ENCODE measurements at regions not wholly inside any gene's neighbourhood (a gene's known extent, or its start where the extent isn't known, plus 50 kb on each side); places are given as distances from the start of the nearest gene placed in this dataset.

- H3K9me3 Mint-ChIP-seq, result peaks cover 0 to 4% of the 10 kb centered on the region in 2 donors
- no peak for ATAC-seq (replicated peaks in 1 of 2)
- no peak overlapping the region for H3K27ac Mint-ChIP-seq
- DNase-seq, result no peak
- H3K36me3 Mint-ChIP-seq (ENCODE audit: insufficient read depth in 2 of 2), result no peaks in the 10 kb centered on the region
- H3K4me3 Mint-ChIP-seq, result no peak overlapping the region
- no peaks in the 10 kb centered on the region for H3K4me1 Mint-ChIP-seq (ENCODE audit: low read depth)
- no peaks in the 10 kb centered on the region for H3K27me3 Mint-ChIP-seq (ENCODE audit: low read depth)
Measured at GRCh38 chr14:104315169-104315568, 176.8 kb downstream of the KIF26A start.

- Mint-ChIP-seq H3K9me3 (peaks cover 0 to 4% of the 10 kb centered on the region in 2 donors), H3K4me1 (ENCODE audit: low read depth) (no peaks in the 10 kb centered on the region), H3K4me3 (no peak overlapping the region), H3K27me3 (ENCODE audit: low read depth) (no peaks in the 10 kb centered on the region), H3K36me3 (ENCODE audit: insufficient read depth in 2 of 2) (no peaks in the 10 kb centered on the region), H3K27ac (no peak overlapping the region)
- ATAC-seq (replicated peaks in 1 of 2), result no peak
- no peak for DNase-seq
Measured at GRCh38 chr14:104315625-104316024, 177.2 kb downstream of the KIF26A start.

- no peaks in the 10 kb centered on the region for H3K4me1 Mint-ChIP-seq (ENCODE audit: low read depth)
- ATAC-seq (replicated peaks in 1 of 2), result no peak
- H3K36me3 Mint-ChIP-seq (ENCODE audit: insufficient read depth in 2 of 2), result no peaks in the 10 kb centered on the region
- no peak overlapping the region for H3K4me3 Mint-ChIP-seq
- H3K27ac Mint-ChIP-seq, result no peak overlapping the region
- DNase-seq, result no peak
- H3K9me3 Mint-ChIP-seq, result peaks cover 0 to 2% of the 10 kb centered on the region in 2 donors
- peaks cover 2% of the 10 kb centered on the region for H3K27me3 Mint-ChIP-seq (ENCODE audit: low read depth)
Measured at GRCh38 chr14:104316121-104316722, 177.8 kb downstream of the KIF26A start.

- DNase-seq (no peak), ATAC-seq (replicated peaks in 1 of 2) (no peak)
- H3K36me3 Mint-ChIP-seq (ENCODE audit: insufficient read depth in 2 of 2), result no peaks in the 10 kb centered on the region
- no peak overlapping the region for H3K4me3 Mint-ChIP-seq
- H3K4me1 Mint-ChIP-seq (ENCODE audit: low read depth), result no peaks in the 10 kb centered on the region
- peaks cover 4% of the 10 kb centered on the region for H3K27me3 Mint-ChIP-seq (ENCODE audit: low read depth)
- H3K27ac Mint-ChIP-seq, result no peak overlapping the region
- H3K9me3 Mint-ChIP-seq, result no peaks in the 10 kb centered on the region
Measured at GRCh38 chr14:104316723-104317491, 178.5 kb downstream of the KIF26A start.

GRCh38 chr14:104317492-104317805, 179.1 kb downstream of the KIF26A start:
- Mint-ChIP-seq H3K4me1 (ENCODE audit: low read depth) (no peaks in the 10 kb centered on the region), H3K4me3 (no peak overlapping the region), H3K9me3 (no peaks in the 10 kb centered on the region), H3K27me3 (ENCODE audit: low read depth) (peaks cover 4% of the 10 kb centered on the region), H3K27ac (no peak overlapping the region), H3K36me3 (ENCODE audit: insufficient read depth in 2 of 2) (no peaks in the 10 kb centered on the region)
- ATAC-seq (replicated peaks in 1 of 2) (no peak), DNase-seq (no peak)

- Mint-ChIP-seq H3K27ac (no peak overlapping the region), H3K36me3 (ENCODE audit: insufficient read depth in 2 of 2) (no peaks in the 10 kb centered on the region), H3K9me3 (no peaks in the 10 kb centered on the region), H3K27me3 (ENCODE audit: low read depth) (peaks cover 4% of the 10 kb centered on the region), H3K4me1 (ENCODE audit: low read depth) (no peaks in the 10 kb centered on the region), H3K4me3 (no peak overlapping the region)
- DNase-seq (no peak), ATAC-seq (replicated peaks in 1 of 2) (no peak)
Measured at GRCh38 chr14:104317975-104318557, 179.7 kb downstream of the KIF26A start.

GRCh38 chr14:104318558-104319490, 180.4 kb downstream of the KIF26A start:
- H3K9me3 Mint-ChIP-seq, result no peaks in the 10 kb centered on the region
- H3K27me3 Mint-ChIP-seq (ENCODE audit: low read depth), result peaks cover 4% of the 10 kb centered on the region
- ATAC-seq (replicated peaks in 1 of 2), result no peak
- no peak overlapping the region for H3K27ac Mint-ChIP-seq
- DNase-seq, result no peak
- no peaks in the 10 kb centered on the region for H3K36me3 Mint-ChIP-seq (ENCODE audit: insufficient read depth in 2 of 2)
- no peaks in the 10 kb centered on the region for H3K4me1 Mint-ChIP-seq (ENCODE audit: low read depth)
- no peak overlapping the region for H3K4me3 Mint-ChIP-seq

DNA sequence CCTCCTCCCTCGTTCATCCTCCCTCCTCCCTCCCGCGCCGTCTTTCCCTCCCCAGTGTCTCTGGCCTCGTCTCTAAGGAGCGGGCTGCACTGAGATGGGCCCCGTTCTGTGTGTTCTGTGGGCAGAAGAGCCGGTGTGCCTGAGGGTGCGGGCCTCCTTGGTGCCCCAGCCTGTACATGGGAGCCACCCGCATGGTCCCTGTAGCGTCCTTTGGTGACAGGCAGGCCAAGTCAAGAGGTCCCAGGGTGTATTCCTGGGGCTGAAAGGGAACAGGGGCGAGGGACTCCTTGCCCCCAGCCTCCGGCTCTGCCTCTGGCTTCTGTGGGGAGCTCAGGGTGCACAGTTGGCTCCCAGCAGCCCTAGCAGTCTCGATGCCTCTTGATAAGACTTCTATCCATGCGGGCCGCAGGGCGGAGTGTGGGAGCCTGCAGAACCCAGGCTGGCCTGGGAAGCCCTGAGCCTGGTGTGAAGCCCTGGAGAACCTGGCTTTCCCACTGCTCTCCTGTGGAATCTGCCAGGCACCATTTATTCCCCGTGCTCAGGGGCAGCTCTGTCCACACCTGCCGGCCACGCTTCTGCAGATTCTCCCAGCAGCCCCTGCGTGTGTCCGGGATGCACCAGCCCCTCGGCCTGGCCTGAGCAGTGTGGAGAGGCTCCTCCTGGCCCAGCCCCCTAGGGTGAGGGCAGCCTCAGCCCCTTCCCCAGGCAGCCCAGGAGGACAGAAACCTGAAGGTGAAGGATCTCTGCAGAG, 181.3 kb downstream of the KIF26A start:
- H3K9me3 Mint-ChIP-seq, result no peaks in the 10 kb centered on the region
- peaks cover 4% of the 10 kb centered on the region for H3K27me3 Mint-ChIP-seq (ENCODE audit: low read depth)
- H3K27ac Mint-ChIP-seq, result no peak overlapping the region
- no peaks in the 10 kb centered on the region for H3K36me3 Mint-ChIP-seq (ENCODE audit: insufficient read depth in 2 of 2)
- H3K4me3 Mint-ChIP-seq, result no peak overlapping the region
- ATAC-seq (replicated peaks in 1 of 2) (no peak), DNase-seq (no peak)
- H3K4me1 Mint-ChIP-seq (ENCODE audit: low read depth), result no peaks in the 10 kb centered on the region

- ATAC-seq (replicated peaks in 1 of 2), result no peak
- no peak overlapping the region for H3K4me3 Mint-ChIP-seq
- H3K27ac Mint-ChIP-seq, result no peak overlapping the region
- no peaks in the 10 kb centered on the region for H3K9me3 Mint-ChIP-seq
- no peaks in the 10 kb centered on the region for H3K36me3 Mint-ChIP-seq (ENCODE audit: insufficient read depth in 2 of 2)
- peaks cover 4% of the 10 kb centered on the region for H3K27me3 Mint-ChIP-seq (ENCODE audit: low read depth)
- no peaks in the 10 kb centered on the region for H3K4me1 Mint-ChIP-seq (ENCODE audit: low read depth)
- no peak for DNase-seq
Measured at GRCh38 chr14:104320611-104321086, 182.3 kb downstream of the KIF26A start.

DNA sequence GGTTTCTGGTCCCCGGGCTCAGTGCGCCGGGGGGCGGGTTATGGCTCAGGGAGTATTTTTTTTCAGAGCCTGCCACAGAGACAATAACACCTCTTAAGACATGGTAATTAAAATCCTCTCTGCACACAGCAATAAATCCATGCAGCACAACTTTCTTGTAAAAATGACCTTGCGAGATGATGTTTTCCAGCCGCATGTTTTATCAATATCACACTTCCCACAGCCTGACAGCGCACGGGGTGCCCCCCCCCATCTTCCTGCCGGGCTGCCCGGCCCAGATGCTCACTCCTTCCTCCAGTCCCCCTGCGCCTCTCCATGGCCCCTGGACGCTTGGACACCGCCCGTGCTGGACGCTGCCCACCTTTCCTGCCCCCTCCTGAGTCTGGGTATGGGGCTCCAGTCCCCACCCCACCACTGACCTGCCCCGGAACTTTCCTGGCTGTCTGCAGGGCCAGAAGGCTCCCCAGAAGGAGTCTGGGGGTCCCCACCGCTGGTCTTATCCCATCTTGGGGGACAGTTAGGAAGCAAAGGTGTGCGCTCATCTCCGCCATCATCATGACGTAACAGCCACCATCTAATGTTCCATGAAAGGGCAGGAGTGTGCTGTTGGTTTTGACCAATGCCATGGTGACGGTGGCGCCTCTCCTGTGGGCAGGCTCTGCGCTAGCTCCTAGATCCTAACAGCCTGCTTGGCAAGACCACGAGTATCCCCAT, 182.9 kb downstream of the KIF26A start:
- ATAC-seq (replicated peaks in 1 of 2), result no peak

DNA sequence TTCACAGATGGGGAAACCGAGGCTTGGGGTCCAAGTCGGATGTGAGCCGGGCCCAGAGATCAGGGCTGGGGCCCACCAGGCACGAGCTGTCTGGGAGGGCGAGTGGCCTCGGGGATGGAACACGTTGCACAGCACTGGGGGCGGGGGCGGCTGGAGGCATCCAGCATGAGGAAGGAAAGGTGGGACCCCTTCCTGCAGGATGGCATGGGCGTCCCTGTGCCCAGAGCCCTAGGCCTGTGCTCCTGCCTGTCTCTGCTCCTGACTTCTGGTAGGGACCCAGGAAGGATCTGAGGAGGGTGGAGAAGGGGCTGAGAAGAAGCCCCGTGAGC, 183.4 kb downstream of the KIF26A start:
- Mint-ChIP-seq H3K27me3 (ENCODE audit: low read depth) (peaks cover 4% of the 10 kb centered on the region), H3K4me1 (ENCODE audit: low read depth) (no peaks in the 10 kb centered on the region), H3K4me3 (no peak overlapping the region), H3K27ac (no peak overlapping the region), H3K36me3 (ENCODE audit: insufficient read depth in 2 of 2) (no peaks in the 10 kb centered on the region), H3K9me3 (no peaks in the 10 kb centered on the region)
- ATAC-seq (replicated peaks in 1 of 2) (no peak), DNase-seq (no peak)

More for the DNA sequence above, 182.9 kb downstream of the KIF26A start:
- no peaks in the 10 kb centered on the region for H3K9me3 Mint-ChIP-seq
- peaks cover 4% of the 10 kb centered on the region for H3K27me3 Mint-ChIP-seq (ENCODE audit: low read depth)
- H3K4me3 Mint-ChIP-seq, result no peak overlapping the region
- no peaks in the 10 kb centered on the region for H3K36me3 Mint-ChIP-seq (ENCODE audit: insufficient read depth in 2 of 2)
- H3K4me1 Mint-ChIP-seq (ENCODE audit: low read depth), result no peaks in the 10 kb centered on the region
- no peak for DNase-seq
- H3K27ac Mint-ChIP-seq, result no peak overlapping the region

Measured in activated T-cell treated with anti-CD3 and anti-CD28 coated beads, Interleukin-2, amount 50 U/mL, for 72 hours (primary cell).